ENCODE measurements at regions not wholly inside any gene's neighbourhood (a gene's known extent, or its start where the extent isn't known, plus 50 kb on each side); places are given as distances from the start of the nearest gene placed in this dataset.

- Histone ChIP-seq H3K9me3 (ENCODE audit: control insufficient read depth in 5 of 5, low read length in 5 of 5) (peaks cover 0 to 3% (median 0%) of the 10 kb centered on the region in 5 donors), H3K4me3 (ENCODE audit: low read depth in 1 of 5, low read length in 5 of 5) (no peak overlapping the region), H3K27ac (ENCODE audit: low read depth, low read length) (peak overlapping the region; percentile 32), H3K36me3 (ENCODE audit: control insufficient read depth in 5 of 5, insufficient read depth in 5 of 5, low read length in 5 of 5) (no peaks in the 10 kb centered on the region), H3K4me1 (ENCODE audit: control insufficient read depth in 5 of 5, insufficient read depth in 5 of 5, low read length in 5 of 5) (peaks cover 0 to 14% (median 10%) of the 10 kb centered on the region in 5 donors), H3K9ac (ENCODE audit: low read length in 5 of 5) (peak overlapping the region in 1 of 5 donors; percentile 78), H3K27me3 (ENCODE audit: control insufficient read depth in 5 of 5, insufficient read depth in 4 of 5, low read length in 5 of 5) (peaks cover 0 to 4% (median 0%) of the 10 kb centered on the region in 5 donors)
Observed at GRCh38 chr1:96416111-96416595, 305.4 kb upstream of the PTBP2 start.

GRCh38 chr1:96416701-96417444 lies 304.7 kb upstream of the PTBP2 start:
- peak overlapping the region in 1 of 5 donors; percentile 25 for H3K9ac ChIP-seq (ENCODE audit: low read length in 5 of 5)
- H3K36me3 ChIP-seq (ENCODE audit: control insufficient read depth in 5 of 5, insufficient read depth in 5 of 5, low read length in 5 of 5), result no peaks in the 10 kb centered on the region
- peaks cover 0 to 14% (median 10%) of the 10 kb centered on the region in 5 donors for H3K4me1 ChIP-seq (ENCODE audit: control insufficient read depth in 5 of 5, insufficient read depth in 5 of 5, low read length in 5 of 5)
- peaks cover 0 to 3% (median 0%) of the 10 kb centered on the region in 5 donors for H3K9me3 ChIP-seq (ENCODE audit: control insufficient read depth in 5 of 5, low read length in 5 of 5)
- no peak overlapping the region for H3K4me3 ChIP-seq (ENCODE audit: low read depth in 1 of 5, low read length in 5 of 5)
- peaks cover 0 to 4% (median 0%) of the 10 kb centered on the region in 5 donors for H3K27me3 ChIP-seq (ENCODE audit: control insufficient read depth in 5 of 5, insufficient read depth in 4 of 5, low read length in 5 of 5)
- peak overlapping the region; percentile 32 for H3K27ac ChIP-seq (ENCODE audit: low read depth, low read length)

- no peak overlapping the region for H3K4me3 ChIP-seq (ENCODE audit: low read depth in 1 of 5, low read length in 5 of 5)
- peaks cover 0 to 4% (median 0%) of the 10 kb centered on the region in 5 donors for H3K27me3 ChIP-seq (ENCODE audit: control insufficient read depth in 5 of 5, insufficient read depth in 4 of 5, low read length in 5 of 5)
- H3K27ac ChIP-seq (ENCODE audit: low read depth, low read length), result no peak overlapping the region
- H3K36me3 ChIP-seq (ENCODE audit: control insufficient read depth in 5 of 5, insufficient read depth in 5 of 5, low read length in 5 of 5), result no peaks in the 10 kb centered on the region
- H3K9me3 ChIP-seq (ENCODE audit: control insufficient read depth in 5 of 5, low read length in 5 of 5), result peaks cover 0 to 3% (median 0%) of the 10 kb centered on the region in 5 donors
- H3K4me1 ChIP-seq (ENCODE audit: control insufficient read depth in 5 of 5, insufficient read depth in 5 of 5, low read length in 5 of 5), result peaks cover 0 to 14% (median 10%) of the 10 kb centered on the region in 5 donors
- H3K9ac ChIP-seq (ENCODE audit: low read length in 5 of 5), result no peak overlapping the region
Observed at GRCh38 chr1:96418969-96419368, 302.6 kb upstream of the PTBP2 start.

GRCh38 chr1:96424877-96425276 lies 296.7 kb upstream of the PTBP2 start:
- no peaks in the 10 kb centered on the region for H3K36me3 ChIP-seq (ENCODE audit: control insufficient read depth in 5 of 5, insufficient read depth in 5 of 5, low read length in 5 of 5)
- no peak overlapping the region for H3K4me3 ChIP-seq (ENCODE audit: low read depth in 1 of 5, low read length in 5 of 5)
- H3K27ac ChIP-seq (ENCODE audit: low read depth, low read length), result no peak overlapping the region
- H3K27me3 ChIP-seq (ENCODE audit: control insufficient read depth in 5 of 5, insufficient read depth in 4 of 5, low read length in 5 of 5), result no peaks in the 10 kb centered on the region
- H3K9ac ChIP-seq (ENCODE audit: low read length in 5 of 5), result no peak overlapping the region
- H3K4me1 ChIP-seq (ENCODE audit: control insufficient read depth in 5 of 5, insufficient read depth in 5 of 5, low read length in 5 of 5), result peaks cover 0 to 6% (median 0%) of the 10 kb centered on the region in 5 donors
- no peaks in the 10 kb centered on the region for H3K9me3 ChIP-seq (ENCODE audit: control insufficient read depth in 5 of 5, low read length in 5 of 5)

GRCh38 chr1:96425382-96426129 lies 296.0 kb upstream of the PTBP2 start:
- no peak overlapping the region for H3K9ac ChIP-seq (ENCODE audit: low read length in 5 of 5)
- H3K36me3 ChIP-seq (ENCODE audit: control insufficient read depth in 5 of 5, insufficient read depth in 5 of 5, low read length in 5 of 5), result no peaks in the 10 kb centered on the region
- no peaks in the 10 kb centered on the region for H3K27me3 ChIP-seq (ENCODE audit: control insufficient read depth in 5 of 5, insufficient read depth in 4 of 5, low read length in 5 of 5)
- H3K4me3 ChIP-seq (ENCODE audit: low read depth in 1 of 5, low read length in 5 of 5), result no peak overlapping the region
- H3K9me3 ChIP-seq (ENCODE audit: control insufficient read depth in 5 of 5, low read length in 5 of 5), result no peaks in the 10 kb centered on the region
- no peak overlapping the region for H3K27ac ChIP-seq (ENCODE audit: low read depth, low read length)
- H3K4me1 ChIP-seq (ENCODE audit: control insufficient read depth in 5 of 5, insufficient read depth in 5 of 5, low read length in 5 of 5), result peaks cover 0 to 6% (median 0%) of the 10 kb centered on the region in 5 donors

- H3K27ac ChIP-seq (ENCODE audit: low read depth, low read length), result no peak overlapping the region
- no peak overlapping the region for H3K4me3 ChIP-seq (ENCODE audit: low read depth in 1 of 5, low read length in 5 of 5)
- H3K9me3 ChIP-seq (ENCODE audit: control insufficient read depth in 5 of 5, low read length in 5 of 5), result no peaks in the 10 kb centered on the region
- H3K4me1 ChIP-seq (ENCODE audit: control insufficient read depth in 5 of 5, insufficient read depth in 5 of 5, low read length in 5 of 5), result peaks cover 0 to 6% (median 0%) of the 10 kb centered on the region in 5 donors
- no peaks in the 10 kb centered on the region for H3K27me3 ChIP-seq (ENCODE audit: control insufficient read depth in 5 of 5, insufficient read depth in 4 of 5, low read length in 5 of 5)
- no peak overlapping the region for H3K9ac ChIP-seq (ENCODE audit: low read length in 5 of 5)
- H3K36me3 ChIP-seq (ENCODE audit: control insufficient read depth in 5 of 5, insufficient read depth in 5 of 5, low read length in 5 of 5), result no peaks in the 10 kb centered on the region
Observed at GRCh38 chr1:96427616-96428015, 294.0 kb upstream of the PTBP2 start.

- Histone ChIP-seq H3K4me1 (ENCODE audit: control insufficient read depth in 5 of 5, insufficient read depth in 5 of 5, low read length in 5 of 5) (peaks cover 0 to 10% (median 0%) of the 10 kb centered on the region in 5 donors), H3K4me3 (ENCODE audit: low read depth in 1 of 5, low read length in 5 of 5) (no peak overlapping the region), H3K27ac (ENCODE audit: low read depth, low read length) (no peak overlapping the region), H3K9ac (ENCODE audit: low read length in 5 of 5) (no peak overlapping the region), H3K27me3 (ENCODE audit: control insufficient read depth in 5 of 5, insufficient read depth in 4 of 5, low read length in 5 of 5) (no peaks in the 10 kb centered on the region), H3K36me3 (ENCODE audit: control insufficient read depth in 5 of 5, insufficient read depth in 5 of 5, low read length in 5 of 5) (no peaks in the 10 kb centered on the region), H3K9me3 (ENCODE audit: control insufficient read depth in 5 of 5, low read length in 5 of 5) (no peaks in the 10 kb centered on the region)
Observed at GRCh38 chr1:96445302-96445701, 276.3 kb upstream of the PTBP2 start.

- no peak overlapping the region for H3K9ac ChIP-seq (ENCODE audit: low read length in 5 of 5)
- no peaks in the 10 kb centered on the region for H3K36me3 ChIP-seq (ENCODE audit: control insufficient read depth in 5 of 5, insufficient read depth in 5 of 5, low read length in 5 of 5)
- peaks cover 2 to 20% (median 9%) of the 10 kb centered on the region in 5 donors for H3K4me1 ChIP-seq (ENCODE audit: control insufficient read depth in 5 of 5, insufficient read depth in 5 of 5, low read length in 5 of 5)
- no peak overlapping the region for H3K27ac ChIP-seq (ENCODE audit: low read depth, low read length)
- no peak overlapping the region for H3K4me3 ChIP-seq (ENCODE audit: low read depth in 1 of 5, low read length in 5 of 5)
- H3K9me3 ChIP-seq (ENCODE audit: control insufficient read depth in 5 of 5, low read length in 5 of 5), result no peaks in the 10 kb centered on the region
- H3K27me3 ChIP-seq (ENCODE audit: control insufficient read depth in 5 of 5, insufficient read depth in 4 of 5, low read length in 5 of 5), result no peaks in the 10 kb centered on the region
Observed at GRCh38 chr1:96464066-96464465, 257.5 kb upstream of the PTBP2 start.

GRCh38 chr1:96464522-96464921 lies 257.1 kb upstream of the PTBP2 start:
- Histone ChIP-seq H3K4me1 (ENCODE audit: control insufficient read depth in 5 of 5, insufficient read depth in 5 of 5, low read length in 5 of 5) (peaks cover 2 to 20% (median 9%) of the 10 kb centered on the region in 5 donors), H3K9ac (ENCODE audit: low read length in 5 of 5) (no peak overlapping the region), H3K9me3 (ENCODE audit: control insufficient read depth in 5 of 5, low read length in 5 of 5) (no peaks in the 10 kb centered on the region), H3K27ac (ENCODE audit: low read depth, low read length) (no peak overlapping the region), H3K27me3 (ENCODE audit: control insufficient read depth in 5 of 5, insufficient read depth in 4 of 5, low read length in 5 of 5) (no peaks in the 10 kb centered on the region), H3K36me3 (ENCODE audit: control insufficient read depth in 5 of 5, insufficient read depth in 5 of 5, low read length in 5 of 5) (no peaks in the 10 kb centered on the region), H3K4me3 (ENCODE audit: low read depth in 1 of 5, low read length in 5 of 5) (no peak overlapping the region)

- Histone ChIP-seq H3K9ac (ENCODE audit: low read length in 5 of 5) (no peak overlapping the region), H3K27me3 (ENCODE audit: control insufficient read depth in 5 of 5, insufficient read depth in 4 of 5, low read length in 5 of 5) (no peaks in the 10 kb centered on the region), H3K4me3 (ENCODE audit: low read depth in 1 of 5, low read length in 5 of 5) (no peak overlapping the region), H3K27ac (ENCODE audit: low read depth, low read length) (no peak overlapping the region), H3K9me3 (ENCODE audit: control insufficient read depth in 5 of 5, low read length in 5 of 5) (no peaks in the 10 kb centered on the region), H3K4me1 (ENCODE audit: control insufficient read depth in 5 of 5, insufficient read depth in 5 of 5, low read length in 5 of 5) (peaks cover 2 to 20% (median 9%) of the 10 kb centered on the region in 5 donors), H3K36me3 (ENCODE audit: control insufficient read depth in 5 of 5, insufficient read depth in 5 of 5, low read length in 5 of 5) (no peaks in the 10 kb centered on the region)
Observed at GRCh38 chr1:96464991-96465390, 256.6 kb upstream of the PTBP2 start.
